ENCODE measurements at regions not wholly inside any gene's neighbourhood (a gene's known extent, or its start where the extent isn't known, plus 50 kb on each side); places are given as distances from the start of the nearest gene placed in this dataset.

DNA sequence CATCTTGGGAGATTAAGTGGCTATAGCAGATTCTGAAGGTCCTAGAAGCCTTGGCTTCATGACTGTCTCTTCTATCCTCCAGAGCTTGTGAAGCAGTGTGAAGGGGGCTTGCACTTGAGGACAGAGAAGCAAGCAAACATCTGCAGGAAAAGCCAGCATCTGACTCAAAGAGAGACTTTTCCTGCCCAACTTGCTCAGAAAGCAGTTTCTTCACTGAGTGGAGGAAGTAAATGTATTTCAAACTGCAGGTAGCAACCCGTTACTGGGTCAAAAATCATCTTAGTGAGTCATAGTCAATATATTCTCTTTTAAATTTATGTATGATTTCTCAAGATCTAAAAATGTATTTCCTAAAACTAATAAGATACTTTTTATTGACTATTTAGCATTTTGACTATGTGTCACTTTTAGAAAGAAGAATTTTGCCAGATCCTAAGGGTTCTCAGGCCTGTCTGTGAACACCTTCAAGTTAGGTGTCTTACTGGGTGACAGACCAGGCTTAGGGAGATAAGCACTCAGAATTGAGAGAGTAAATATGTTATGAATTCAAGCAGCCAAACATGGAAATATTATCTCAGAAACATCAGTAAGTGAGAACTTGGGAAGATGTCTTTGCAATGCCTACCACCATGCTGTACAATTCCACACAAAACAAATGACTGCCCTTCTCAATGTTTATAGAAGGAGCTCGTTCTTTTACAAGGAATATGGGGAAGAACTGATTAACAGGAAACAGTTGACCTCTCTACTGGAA, 72.6 kb upstream of the DMAC1 start:
- TF ChIP-seq, protein P1, sequence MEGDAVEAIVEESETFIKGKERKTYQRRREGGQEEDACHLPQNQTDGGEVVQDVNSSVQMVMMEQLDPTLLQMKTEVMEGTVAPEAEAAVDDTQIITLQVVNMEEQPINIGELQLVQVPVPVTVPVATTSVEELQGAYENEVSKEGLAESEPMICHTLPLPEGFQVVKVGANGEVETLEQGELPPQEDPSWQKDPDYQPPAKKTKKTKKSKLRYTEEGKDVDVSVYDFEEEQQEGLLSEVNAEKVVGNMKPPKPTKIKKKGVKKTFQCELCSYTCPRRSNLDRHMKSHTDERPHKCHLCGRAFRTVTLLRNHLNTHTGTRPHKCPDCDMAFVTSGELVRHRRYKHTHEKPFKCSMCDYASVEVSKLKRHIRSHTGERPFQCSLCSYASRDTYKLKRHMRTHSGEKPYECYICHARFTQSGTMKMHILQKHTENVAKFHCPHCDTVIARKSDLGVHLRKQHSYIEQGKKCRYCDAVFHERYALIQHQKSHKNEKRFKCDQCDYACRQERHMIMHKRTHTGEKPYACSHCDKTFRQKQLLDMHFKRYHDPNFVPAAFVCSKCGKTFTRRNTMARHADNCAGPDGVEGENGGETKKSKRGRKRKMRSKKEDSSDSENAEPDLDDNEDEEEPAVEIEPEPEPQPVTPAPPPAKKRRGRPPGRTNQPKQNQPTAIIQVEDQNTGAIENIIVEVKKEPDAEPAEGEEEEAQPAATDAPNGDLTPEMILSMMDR (conservative IDR thresholded peaks at IDR 0.05; ENCODE audit: low read depth, low read length) = no peak
- H3K4me3 ChIP-seq (ENCODE audit: low read length) = no peak overlapping the region
- no peak for DNase-seq (ENCODE audit: low read depth)

DNA sequence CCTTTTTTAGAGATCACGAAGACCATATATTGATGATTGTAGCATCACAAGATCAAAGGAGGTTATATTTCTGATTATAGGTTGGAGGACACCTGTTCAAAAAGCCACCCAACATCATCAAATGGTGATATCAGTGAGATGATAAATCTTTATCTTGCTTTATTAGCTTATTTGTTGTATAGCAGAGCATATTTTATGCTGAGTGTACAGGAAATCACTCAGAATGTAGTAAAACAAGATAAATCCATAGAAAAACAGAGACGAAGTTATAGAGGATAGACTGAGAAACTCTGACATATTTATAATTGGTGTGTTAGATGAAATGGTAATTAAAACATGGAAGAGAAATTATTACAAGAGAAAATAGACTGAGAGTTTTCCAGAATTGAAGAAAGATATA, 69.8 kb upstream of the DMAC1 start:
- TF ChIP-seq, protein P1 (conservative IDR thresholded peaks at IDR 0.05; ENCODE audit: low read depth, low read length) = no peak
- H3K4me3 ChIP-seq (ENCODE audit: low read length) = no peak overlapping the region
- no peak for DNase-seq (ENCODE audit: low read depth)

DNA sequence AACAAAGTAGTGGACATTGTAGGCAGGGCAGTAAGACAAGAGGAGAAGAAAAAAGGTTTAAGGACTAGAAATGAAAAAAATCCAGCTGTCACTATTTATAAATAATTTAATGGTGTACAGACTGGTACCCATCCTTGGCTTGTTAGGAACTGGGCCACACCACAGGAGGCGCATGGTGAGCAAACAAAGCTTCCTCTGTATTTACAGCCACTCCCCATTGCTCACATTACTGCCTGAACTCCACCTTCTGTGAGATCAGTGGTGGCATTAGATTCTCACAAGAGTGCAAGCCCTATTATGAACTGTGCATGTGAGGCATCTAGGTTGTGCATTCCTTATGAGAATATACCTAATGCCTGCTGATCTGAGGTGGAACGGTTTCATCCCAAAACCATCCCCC, 62.6 kb upstream of the DMAC1 start:
- no peak for DNase-seq (ENCODE audit: low read depth)
- TF ChIP-seq, protein P1 (conservative IDR thresholded peaks at IDR 0.05; ENCODE audit: low read depth, low read length) = no peak
- H3K4me3 ChIP-seq (ENCODE audit: low read length) = no peak overlapping the region

DNA sequence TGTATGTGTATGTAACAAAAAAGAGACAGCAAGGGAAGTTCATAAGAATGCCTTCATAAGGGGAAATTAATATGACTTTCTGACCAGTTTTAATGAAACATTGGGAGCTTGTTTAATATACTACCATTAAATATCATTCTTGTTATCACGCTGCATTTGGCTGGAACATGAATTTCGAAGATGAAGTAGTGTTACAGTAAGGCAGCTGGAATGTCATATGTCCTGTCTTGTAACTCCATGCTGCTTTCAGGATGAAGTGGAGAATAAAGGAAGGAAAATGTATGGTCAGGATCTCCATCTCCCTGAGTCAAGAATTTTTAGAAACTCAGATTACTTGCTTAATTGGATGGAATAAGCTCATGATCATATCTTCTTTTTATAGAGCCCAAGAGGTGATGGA, 61.5 kb upstream of the DMAC1 start:
- DNase-seq (ENCODE audit: low read depth) = no peak
- TF ChIP-seq, protein P1 (conservative IDR thresholded peaks at IDR 0.05; ENCODE audit: low read depth, low read length) = no peak

DNA sequence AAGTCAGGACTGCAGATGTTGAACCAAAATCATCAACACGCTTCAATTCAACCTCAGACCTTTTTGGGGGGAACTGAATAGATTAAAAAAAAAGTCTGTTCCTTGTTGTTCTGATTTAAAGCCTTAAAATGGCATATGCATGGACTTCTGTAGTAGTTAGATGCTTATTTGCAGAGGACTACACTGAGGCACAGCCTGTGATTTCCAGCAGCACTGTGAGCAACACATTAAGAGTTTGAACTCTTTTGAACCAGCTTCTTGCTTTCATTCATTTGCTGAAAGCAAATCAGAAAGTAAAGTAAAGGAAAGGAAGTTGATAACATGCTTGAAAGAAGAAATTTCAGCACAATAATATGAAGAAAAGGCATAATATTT, 60.7 kb upstream of the DMAC1 start:
- DNase-seq (ENCODE audit: low read depth) = no peak
- TF ChIP-seq, protein P1 (conservative IDR thresholded peaks at IDR 0.05; ENCODE audit: low read depth, low read length) = no peak
- H3K4me3 ChIP-seq (ENCODE audit: low read length) = no peak overlapping the region

More for the DNA sequence above, 61.5 kb upstream of the DMAC1 start:
- no peak overlapping the region for H3K4me3 ChIP-seq (ENCODE audit: low read length)

DNA sequence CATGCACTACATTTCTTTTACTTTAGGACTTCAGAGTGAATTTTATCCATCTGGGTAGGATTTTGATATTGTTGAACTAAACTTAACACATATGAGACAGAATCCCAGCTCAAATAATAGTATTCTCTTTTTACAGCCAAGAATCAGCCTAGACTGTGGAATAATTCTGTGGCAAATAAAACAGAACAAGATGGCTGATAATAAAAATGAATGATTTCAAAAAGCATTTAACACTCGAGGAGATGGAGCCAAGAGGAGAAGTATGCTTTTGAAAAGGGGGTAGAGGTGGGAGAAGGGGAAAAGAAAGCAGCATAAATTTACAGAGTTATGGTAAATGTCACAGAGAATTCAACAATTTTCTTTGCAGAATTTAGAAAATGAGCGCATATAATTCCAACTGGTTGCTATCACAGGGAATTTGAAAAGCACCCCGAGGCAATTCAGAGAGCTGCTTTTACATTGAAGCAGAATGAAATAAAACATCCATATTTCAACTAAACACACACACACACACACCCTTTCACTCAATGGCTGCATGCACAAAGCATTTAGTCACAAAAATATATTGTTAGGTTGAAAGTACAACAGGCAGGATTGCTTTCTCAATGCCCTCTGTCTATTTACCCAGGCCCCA, 60.2 kb upstream of the DMAC1 start:
- H3K4me3 ChIP-seq (ENCODE audit: low read length) = no peak overlapping the region
- no peak for DNase-seq (ENCODE audit: low read depth)
- TF ChIP-seq, protein P1 (conservative IDR thresholded peaks at IDR 0.05; ENCODE audit: low read depth, low read length) = no peak

DNA sequence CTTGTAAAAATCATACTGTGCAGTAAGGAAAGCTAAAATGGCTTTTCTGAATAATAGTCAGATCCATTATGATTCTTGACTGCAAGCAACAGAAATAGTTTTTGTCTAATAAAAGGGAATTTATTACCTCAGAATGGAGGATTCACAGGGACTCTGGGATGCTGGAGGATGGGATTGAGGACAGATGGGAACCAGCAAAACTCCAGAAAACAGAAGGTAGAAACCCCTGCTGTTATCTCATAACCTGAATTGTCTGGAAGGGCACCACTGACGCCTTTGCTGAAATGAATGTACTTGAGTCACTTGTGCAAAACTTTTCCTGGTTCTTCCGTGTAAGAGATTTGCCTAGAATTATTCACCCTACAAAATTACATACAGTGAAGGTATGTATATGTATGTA, 58.6 kb upstream of the DMAC1 start:
- no peak overlapping the region for H3K4me3 ChIP-seq (ENCODE audit: low read length)
- no peak for DNase-seq (ENCODE audit: low read depth)
- TF ChIP-seq, protein P1 (conservative IDR thresholded peaks at IDR 0.05; ENCODE audit: low read depth, low read length) = no peak

Data from retinal pigment epithelial cell (primary cell).